Activated CD8-positive, alpha-beta memory T cell treated with anti-CD3 and anti-CD28 coated beads, Interleukin-2, amount 10 ng/mL, durations not matched to agents 7 days and 5 days (primary cell): ENCODE measurements at regions not wholly inside any gene's neighbourhood (a gene's known extent, or its start where the extent isn't known, plus 50 kb on each side); places are given as distances from the start of the nearest gene placed in this dataset.

ENCODE experiments used
- ATAC-seq: fragments of 150-1000 bp; cut with Tn5 transposase; one replicate; pipeline ENCODE4 v1.10.0; 2021; ENCODE audit warnings: moderate library complexity
- CTCF ChIA-PET: fragments of 350-600 bp; sonication (Branson Sonifier 250); formaldehyde crosslinking; loops from one replicate; lab custom pipeline; 2021; ENCODE audit warnings: antibody characterized with exemption; lab: Charles Lee
- DNase-seq: peaks from one replicate; pipeline ENCODE4 v3.0.0-alpha.2; 2020
- H3K27ac Mint-ChIP-seq: one replicate; pipeline ENCODE4 v1.8.0; 2021; ENCODE audit warnings: mild to moderate bottlenecking, mixed read lengths
- H3K27me3 Mint-ChIP-seq: one replicate; pipeline ENCODE4 v1.8.0; 2021; ENCODE audit warnings: mixed read lengths
- H3K36me3 Mint-ChIP-seq: one replicate; pipeline ENCODE4 v1.8.0; 2021; ENCODE audit warnings: mild to moderate bottlenecking, mixed read lengths
- H3K4me1 Mint-ChIP-seq: one replicate; pipeline ENCODE4 v1.8.0; 2021; ENCODE audit warnings: mixed read lengths
- H3K4me3 Mint-ChIP-seq: one replicate; pipeline ENCODE4 v1.8.0; 2021; ENCODE audit warnings: mild to moderate bottlenecking, moderate library complexity, mixed read lengths
- H3K9me3 Mint-ChIP-seq: one replicate; pipeline ENCODE4 v1.8.0; 2022; ENCODE audit warnings: low read depth, mixed read lengths

DNA sequence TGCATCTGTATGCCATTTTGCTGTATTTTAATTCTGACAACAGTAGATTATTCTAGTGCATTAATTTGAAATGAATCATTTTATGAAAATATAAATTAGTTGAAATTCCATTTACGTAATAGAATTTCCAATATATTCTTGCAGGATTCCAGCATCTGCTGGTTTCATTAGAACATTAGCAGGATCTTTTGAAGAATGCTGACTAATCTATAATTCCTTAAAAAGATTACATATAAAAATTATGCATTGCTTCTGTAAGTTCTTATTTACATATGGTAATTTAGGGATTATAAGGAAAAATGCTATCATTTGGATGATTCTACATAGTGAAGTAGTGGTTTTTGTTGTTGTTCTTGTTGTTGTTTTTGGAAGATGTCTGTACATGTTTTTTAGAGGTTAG is 182.2 kb upstream of the GNPDA2 start:
- ATAC-seq = no peak
- Mint-ChIP-seq H3K27ac (no peak overlapping the region), H3K36me3 (no peaks in the 10 kb centered on the region), H3K4me3 (no peak overlapping the region), H3K9me3 (no peaks in the 10 kb centered on the region), H3K4me1 (no peaks in the 10 kb centered on the region), H3K27me3 (no peaks in the 10 kb centered on the region)
- DNase-seq = no peak
- CTCF ChIA-PET = no interaction called here

DNA sequence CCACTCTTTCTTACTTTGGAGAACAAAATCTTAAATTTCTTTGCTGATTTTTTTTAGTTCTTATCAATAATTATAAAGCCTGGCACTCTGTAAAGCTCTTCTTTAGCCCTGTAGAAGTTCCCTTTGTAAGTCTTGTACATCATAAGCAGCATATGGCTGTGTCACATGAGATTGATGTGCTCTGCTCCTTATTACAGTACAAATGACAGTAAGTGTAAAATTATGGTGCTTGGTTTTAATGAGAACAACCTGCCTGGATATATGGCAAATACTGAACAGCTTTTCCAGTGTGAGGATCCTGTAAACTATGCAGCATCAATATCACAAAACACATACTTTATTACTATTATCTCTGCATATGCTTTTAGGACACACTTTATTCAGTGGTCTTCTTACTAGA is 145.9 kb upstream of the GNPDA2 start:
- H3K9me3 Mint-ChIP-seq = no peaks in the 10 kb centered on the region
- no peak overlapping the region for H3K4me3 Mint-ChIP-seq
- no peak for ATAC-seq
- no peak for DNase-seq
- H3K36me3 Mint-ChIP-seq = no peaks in the 10 kb centered on the region
- H3K27ac Mint-ChIP-seq = no peak overlapping the region
- CTCF ChIA-PET = no interaction called here
- no peaks in the 10 kb centered on the region for H3K4me1 Mint-ChIP-seq
- H3K27me3 Mint-ChIP-seq = no peaks in the 10 kb centered on the region

- Mint-ChIP-seq H3K4me3 (no peak overlapping the region), H3K9me3 (no peaks in the 10 kb centered on the region), H3K4me1 (no peaks in the 10 kb centered on the region), H3K27ac (no peak overlapping the region), H3K27me3 (no peaks in the 10 kb centered on the region), H3K36me3 (no peaks in the 10 kb centered on the region)
- no peak for ATAC-seq
- DNase-seq = no peak
- CTCF ChIA-PET = no interaction called here
Observed at GRCh38 chr4:44871133-44871532, 144.8 kb upstream of the GNPDA2 start.

- H3K4me1 Mint-ChIP-seq = no peaks in the 10 kb centered on the region
- H3K4me3 Mint-ChIP-seq = no peak overlapping the region
- DNase-seq (no peak), ATAC-seq (no peak)
- CTCF ChIA-PET = no interaction called here
- no peaks in the 10 kb centered on the region for H3K36me3 Mint-ChIP-seq
- no peaks in the 10 kb centered on the region for H3K9me3 Mint-ChIP-seq
- H3K27ac Mint-ChIP-seq = no peak overlapping the region
- no peaks in the 10 kb centered on the region for H3K27me3 Mint-ChIP-seq
Observed at GRCh38 chr4:44869985-44870384, 143.6 kb upstream of the GNPDA2 start.

- H3K36me3 Mint-ChIP-seq = no peaks in the 10 kb centered on the region
- H3K4me1 Mint-ChIP-seq = no peaks in the 10 kb centered on the region
- CTCF ChIA-PET = no interaction called here
- H3K4me3 Mint-ChIP-seq = no peak overlapping the region
- H3K9me3 Mint-ChIP-seq = no peaks in the 10 kb centered on the region
- DNase-seq = no peak
- ATAC-seq = no peak
- H3K27ac Mint-ChIP-seq = no peak overlapping the region
- no peaks in the 10 kb centered on the region for H3K27me3 Mint-ChIP-seq
Observed at GRCh38 chr4:44869222-44869882, 143.0 kb upstream of the GNPDA2 start.

- Mint-ChIP-seq H3K27ac (no peak overlapping the region), H3K27me3 (no peaks in the 10 kb centered on the region), H3K9me3 (no peaks in the 10 kb centered on the region), H3K4me3 (no peak overlapping the region), H3K36me3 (no peaks in the 10 kb centered on the region), H3K4me1 (no peaks in the 10 kb centered on the region)
- no peak for ATAC-seq
- no peak for DNase-seq
- CTCF ChIA-PET = interaction anchor here (0.9 kb wide), 1 partner anchor 14 kb away, joined by 3 read pairs; no protein-coding TSS in a partner anchor
Observed at GRCh38 chr4:44861756-44862155, 135.4 kb upstream of the GNPDA2 start.

- DNase-seq = no peak
- Mint-ChIP-seq H3K4me1 (no peaks in the 10 kb centered on the region), H3K9me3 (no peaks in the 10 kb centered on the region), H3K27ac (no peak overlapping the region), H3K27me3 (no peaks in the 10 kb centered on the region), H3K36me3 (no peaks in the 10 kb centered on the region), H3K4me3 (no peak overlapping the region)
- ATAC-seq = no peak
- CTCF ChIA-PET = no interaction called here
Observed at GRCh38 chr4:44859477-44859876, 133.1 kb upstream of the GNPDA2 start.

- Mint-ChIP-seq H3K9me3 (no peaks in the 10 kb centered on the region), H3K36me3 (no peaks in the 10 kb centered on the region), H3K27me3 (no peaks in the 10 kb centered on the region), H3K4me1 (no peaks in the 10 kb centered on the region), H3K4me3 (no peak overlapping the region), H3K27ac (no peak overlapping the region)
- CTCF ChIA-PET = no interaction called here
- DNase-seq = no peak
- ATAC-seq = no peak
Observed at GRCh38 chr4:44848466-44848865, 122.1 kb upstream of the GNPDA2 start.

DNA sequence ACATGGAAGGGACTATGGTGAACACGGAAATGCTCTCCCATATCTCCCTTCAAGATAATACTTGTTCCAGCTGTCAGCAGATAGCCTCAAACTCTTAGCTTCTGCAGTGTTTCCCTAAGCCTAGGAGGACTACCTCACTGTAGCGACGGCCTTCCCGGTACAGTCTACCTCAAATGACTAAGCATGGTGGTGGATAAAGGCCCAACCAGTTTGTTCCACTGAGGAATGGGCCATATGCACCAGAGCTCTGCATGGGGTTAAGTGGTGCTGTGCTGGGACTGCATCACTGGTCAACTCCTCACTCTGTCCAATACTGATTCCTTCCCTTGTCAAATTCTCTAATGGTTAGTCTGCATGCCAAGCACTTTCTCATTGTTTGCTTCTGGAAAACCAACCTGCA is 119.6 kb upstream of the GNPDA2 start:
- H3K4me3 Mint-ChIP-seq = no peak overlapping the region
- no peaks in the 10 kb centered on the region for H3K4me1 Mint-ChIP-seq
- ATAC-seq = no peak
- no peak for DNase-seq
- CTCF ChIA-PET = no interaction called here
- no peaks in the 10 kb centered on the region for H3K36me3 Mint-ChIP-seq
- no peaks in the 10 kb centered on the region for H3K27me3 Mint-ChIP-seq
- no peak overlapping the region for H3K27ac Mint-ChIP-seq
- no peaks in the 10 kb centered on the region for H3K9me3 Mint-ChIP-seq

- CTCF ChIA-PET = no interaction called here
- Mint-ChIP-seq H3K4me1 (no peaks in the 10 kb centered on the region), H3K27ac (no peak overlapping the region), H3K9me3 (no peaks in the 10 kb centered on the region), H3K36me3 (no peaks in the 10 kb centered on the region), H3K4me3 (no peak overlapping the region), H3K27me3 (no peaks in the 10 kb centered on the region)
- no peak for DNase-seq
- ATAC-seq = no peak
Observed at GRCh38 chr4:44845309-44845708, 119.0 kb upstream of the GNPDA2 start.

GRCh38 chr4:44842531-44842930 is 116.2 kb upstream of the GNPDA2 start:
- no peaks in the 10 kb centered on the region for H3K4me1 Mint-ChIP-seq
- H3K27me3 Mint-ChIP-seq = no peaks in the 10 kb centered on the region
- ATAC-seq (no peak), DNase-seq (no peak)
- no peaks in the 10 kb centered on the region for H3K36me3 Mint-ChIP-seq
- no peak overlapping the region for H3K4me3 Mint-ChIP-seq
- H3K9me3 Mint-ChIP-seq = no peaks in the 10 kb centered on the region
- CTCF ChIA-PET = no interaction called here
- no peak overlapping the region for H3K27ac Mint-ChIP-seq

GRCh38 chr4:44817930-44818329 is 91.6 kb upstream of the GNPDA2 start:
- Mint-ChIP-seq H3K27me3 (no peaks in the 10 kb centered on the region), H3K9me3 (no peaks in the 10 kb centered on the region), H3K36me3 (no peaks in the 10 kb centered on the region), H3K4me3 (no peak overlapping the region), H3K4me1 (no peaks in the 10 kb centered on the region), H3K27ac (no peak overlapping the region)
- no peak for DNase-seq
- ATAC-seq = no peak
- CTCF ChIA-PET = no interaction called here

GRCh38 chr4:44806071-44806470 is 79.7 kb upstream of the GNPDA2 start:
- Mint-ChIP-seq H3K4me1 (no peaks in the 10 kb centered on the region), H3K27me3 (no peaks in the 10 kb centered on the region), H3K36me3 (no peaks in the 10 kb centered on the region), H3K9me3 (no peaks in the 10 kb centered on the region), H3K4me3 (no peak overlapping the region), H3K27ac (no peak overlapping the region)
- CTCF ChIA-PET = no interaction called here
- DNase-seq = no peak
- ATAC-seq = no peak

GRCh38 chr4:44804301-44804700 is 77.9 kb upstream of the GNPDA2 start:
- no peak overlapping the region for H3K4me3 Mint-ChIP-seq
- no peaks in the 10 kb centered on the region for H3K36me3 Mint-ChIP-seq
- DNase-seq (no peak), ATAC-seq (no peak)
- H3K4me1 Mint-ChIP-seq = no peaks in the 10 kb centered on the region
- H3K27ac Mint-ChIP-seq = no peak overlapping the region
- H3K27me3 Mint-ChIP-seq = no peaks in the 10 kb centered on the region
- no peaks in the 10 kb centered on the region for H3K9me3 Mint-ChIP-seq
- CTCF ChIA-PET = no interaction called here

DNA sequence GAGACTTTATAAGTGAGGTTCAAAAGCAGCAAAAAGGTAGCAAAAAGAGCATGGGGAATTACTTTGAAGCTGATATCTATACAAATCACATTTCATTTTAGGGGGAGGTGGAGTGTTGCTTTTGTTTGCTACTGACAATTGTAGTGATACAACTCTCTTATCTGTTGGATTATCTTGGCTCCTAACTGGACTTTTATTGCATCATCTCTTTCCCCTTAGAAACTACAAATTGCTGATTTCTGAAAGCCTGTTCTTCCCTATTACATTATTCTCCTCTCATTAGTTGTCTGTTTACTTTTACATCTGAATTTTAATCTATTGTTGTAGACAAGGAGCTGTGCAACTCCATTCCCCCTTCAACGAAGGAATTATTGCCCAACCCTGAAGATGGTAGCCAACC is 75.0 kb upstream of the GNPDA2 start:
- no peak for DNase-seq
- ATAC-seq = no peak
- peaks cover 7% of the 10 kb centered on the region for H3K9me3 Mint-ChIP-seq
- H3K36me3 Mint-ChIP-seq = no peaks in the 10 kb centered on the region
- H3K4me3 Mint-ChIP-seq = no peak overlapping the region
- H3K27ac Mint-ChIP-seq = no peak overlapping the region
- no peaks in the 10 kb centered on the region for H3K27me3 Mint-ChIP-seq
- no peaks in the 10 kb centered on the region for H3K4me1 Mint-ChIP-seq
- CTCF ChIA-PET = no interaction called here
